ENCODE measurements at regions not wholly inside any gene's neighbourhood (a gene's known extent, or its start where the extent isn't known, plus 50 kb on each side); places are given as distances from the start of the nearest gene placed in this dataset.

GRCh38 chr11:70486731-70487130, 88.4 kb downstream of the CTTN start:
- DNase-seq: no peak

- DNase-seq: no peak
Measured at GRCh38 chr11:70487160-70487559, 88.8 kb downstream of the CTTN start.

- DNase-seq: no peak
Measured at GRCh38 chr11:70487756-70488155, 89.4 kb downstream of the CTTN start.

GRCh38 chr11:70488171-70488703, 89.9 kb downstream of the CTTN start:
- DNase-seq: no peak

- DNase-seq: no peak
Measured at GRCh38 chr11:70489276-70489675, 90.9 kb downstream of the CTTN start.

- DNase-seq: no peak
Measured at GRCh38 chr11:70490208-70490607, 91.9 kb downstream of the CTTN start.

GRCh38 chr11:70490723-70491558, 92.6 kb downstream of the CTTN start:
- DNase-seq: no peak

- no peak for DNase-seq
Measured at GRCh38 chr11:70491696-70492472, 93.6 kb downstream of the CTTN start.

GRCh38 chr11:70493089-70493474, 94.8 kb downstream of the CTTN start:
- no peak for DNase-seq

GRCh38 chr11:70493891-70494290, 95.6 kb downstream of the CTTN start:
- DNase-seq: no peak

GRCh38 chr11:70494559-70495350, 96.4 kb downstream of the CTTN start:
- no peak for DNase-seq

- no peak for DNase-seq
Measured at GRCh38 chr11:70495351-70496310, 97.3 kb downstream of the CTTN start.

- DNase-seq: no peak
Measured at GRCh38 chr11:70496591-70497535, 98.5 kb downstream of the CTTN start.

GRCh38 chr11:70497536-70498075, 99.3 kb downstream of the CTTN start:
- DNase-seq: no peak

GRCh38 chr11:70498171-70498571, 99.8 kb downstream of the CTTN start:
- no peak for DNase-seq

- no peak for DNase-seq
Measured at GRCh38 chr11:70498976-70499801, 100.9 kb downstream of the CTTN start.

GRCh38 chr11:70500076-70500847, 101.9 kb downstream of the CTTN start:
- no peak for DNase-seq

Measured in effector CD8-positive, alpha-beta T cell (primary cell).